Body of pancreas (tissue), 4 donors: ENCODE measurements at regions not wholly inside any gene's neighbourhood (a gene's known extent, or its start where the extent isn't known, plus 50 kb on each side); places are given as distances from the start of the nearest gene placed in this dataset.

ENCODE experiments used
- CTCF ChIP-seq, 7 experiments: fragments of 450-650 bp in 4 of 7; fragments of 200-600 bp in 3 of 7; sonication (generic) in 3 of 7; IDR thresholded peaks; one replicate each; pipeline ENCODE4 v1.5.1; 2016 to 2019; ENCODE audit warnings: antibody characterized with exemption in 7 of 7
- POLR2A ChIP-seq, 3 donors: fragments of 450-650 bp; IDR thresholded peaks; one replicate each; pipeline ENCODE4 v1.6.1; 2016; ENCODE audit warnings: antibody characterized with exemption in 3 of 3, mild to moderate bottlenecking in 2 of 3

- no peak for TF ChIP-seq CTCF (IDR thresholded peaks at IDR 0.05)
- no peak for TF ChIP-seq POLR2A (IDR thresholded peaks at IDR 0.05)
Observed at GRCh38 chr5:96148376-96148775, 186.7 kb upstream of the ELL2 start.
